HepG2 (cell line): ENCODE measurements at regions not wholly inside any gene's neighbourhood (a gene's known extent, or its start where the extent isn't known, plus 50 kb on each side); places are given as distances from the start of the nearest gene placed in this dataset.

Source experiments
- AKAP8 ChIP-seq: sonication (generic); formaldehyde crosslinking; IDR thresholded peaks from 2 replicates; pipeline ENCODE4 v1.5.1; 2020; ENCODE audit warnings: mild to moderate bottlenecking, missing genetic modification reagents
- ASH2L ChIP-seq: fragments of 300-600, 200-600 bp; sonication (generic); IDR thresholded peaks from 2 replicates; pipeline ENCODE4 v1.7.0; 2017; ENCODE audit warnings: low read depth, mild to moderate bottlenecking, moderate library complexity, mixed read lengths, low read length; ENCODE audit not compliant: insufficient read length
- CCDC6 ChIP-seq: sonication (generic); formaldehyde crosslinking; IDR thresholded peaks from 2 replicates; pipeline ENCODE4 v1.8.1; 2022; ENCODE audit warnings: mild to moderate bottlenecking, missing genetic modification reagents, moderate library complexity
- DMAP1 ChIP-seq: IDR thresholded peaks from 2 replicates; pipeline ENCODE4 v1.6.1; 2016
- FOSL2 ChIP-seq: sonication (generic); formaldehyde crosslinking; IDR thresholded peaks from 2 replicates; pipeline ENCODE4 v1.4.0; 2020; ENCODE audit warnings: missing genetic modification reagents
- HNRNPL ChIP-seq: fragments of 200-400 bp; formaldehyde crosslinking; IDR thresholded peaks from 2 replicates; pipeline ENCODE4 v1.6.1; 2017; ENCODE audit warnings: mild to moderate bottlenecking, low read depth, low read length
- HOXA9 ChIP-seq: sonication (generic); formaldehyde crosslinking; IDR thresholded peaks from 2 replicates; pipeline ENCODE4 v1.8.1; 2022; ENCODE audit warnings: missing genetic modification reagents, mild to moderate bottlenecking, moderate library complexity, borderline replicate concordance
- MAFG ChIP-seq: sonication (generic); formaldehyde crosslinking; IDR thresholded peaks from 2 replicates; pipeline ENCODE4 v1.5.1; 2020; ENCODE audit warnings: mild to moderate bottlenecking, missing genetic modification reagents
- MED13 ChIP-seq: sonication (generic); formaldehyde crosslinking; IDR thresholded peaks from 2 replicates; pipeline ENCODE4 v1.5.0; 2020; ENCODE audit warnings: missing genetic modification reagents
- MEIS2 ChIP-seq: sonication (generic); formaldehyde crosslinking; IDR thresholded peaks from 2 replicates; pipeline ENCODE4 v1.9.0; 2021; ENCODE audit warnings: mild to moderate bottlenecking, missing genetic modification reagents
- RARA ChIP-seq: IDR thresholded peaks from 2 replicates; pipeline ENCODE4 v1.6.1; 2016; ENCODE audit warnings: missing genetic modification reagents, missing compliant biosample characterization
- SMAD3 ChIP-seq: sonication (generic); formaldehyde crosslinking; IDR thresholded peaks from 2 replicates; pipeline ENCODE4 v1.4.0; 2020; ENCODE audit warnings: missing genetic modification reagents
- SUZ12 ChIP-seq: fragments of 150-350 bp; IDR thresholded peaks from 2 replicates; pipeline ENCODE4 v1.6.1; 2014; ENCODE audit warnings: low read depth, low read length
- TBX2 ChIP-seq: sonication (generic); formaldehyde crosslinking; IDR thresholded peaks from 2 replicates; pipeline ENCODE4 v1.5.0; 2020; ENCODE audit warnings: missing genetic modification reagents, mild to moderate bottlenecking, borderline replicate concordance
- ZEB1 ChIP-seq: IDR thresholded peaks from 2 replicates; pipeline ENCODE4 v1.6.1; 2012; ENCODE audit warnings: mild to moderate bottlenecking, low read depth, inconsistent platforms; ENCODE audit not compliant: insufficient replicate concordance
- ZFP41 ChIP-seq: sonication (generic); formaldehyde crosslinking; IDR thresholded peaks from 2 replicates; pipeline ENCODE4 v1.4.0; 2020; ENCODE audit warnings: mild to moderate bottlenecking, missing genetic modification reagents, borderline replicate concordance
- ZFX ChIP-seq: sonication (generic); formaldehyde crosslinking; IDR thresholded peaks from 2 replicates; pipeline ENCODE4 v1.4.0; 2020; ENCODE audit warnings: mild to moderate bottlenecking, low read depth, missing genetic modification reagents, moderate library complexity
- ZNF17 ChIP-seq: sonication (generic); formaldehyde crosslinking; IDR thresholded peaks from 2 replicates; pipeline ENCODE4 v1.5.0; 2020; ENCODE audit warnings: mild to moderate bottlenecking, missing genetic modification reagents
- ZNF260 ChIP-seq: sonication (generic); formaldehyde crosslinking; IDR thresholded peaks from 2 replicates; pipeline ENCODE4 v1.4.0; 2020; ENCODE audit warnings: missing genetic modification reagents, low read depth, mild to moderate bottlenecking, borderline replicate concordance
- ZNF343 ChIP-seq: sonication (generic); formaldehyde crosslinking; IDR thresholded peaks from 2 replicates; pipeline ENCODE4 v1.4.0; 2020; ENCODE audit warnings: mild to moderate bottlenecking, missing genetic modification reagents
- ZNF564 ChIP-seq: sonication (generic); formaldehyde crosslinking; IDR thresholded peaks from 2 replicates; pipeline ENCODE4 v1.8.1; 2023; ENCODE audit warnings: mild to moderate bottlenecking, missing genetic modification reagents
- ZNF720 ChIP-seq: sonication (generic); formaldehyde crosslinking; IDR thresholded peaks from 2 replicates; pipeline ENCODE4 v1.4.0; 2020; ENCODE audit warnings: missing genetic modification reagents
- ZNF878 ChIP-seq: sonication (generic); formaldehyde crosslinking; IDR thresholded peaks from 2 replicates; pipeline ENCODE4 v1.8.1; 2023; ENCODE audit warnings: mild to moderate bottlenecking, missing genetic modification reagents, moderate library complexity
- TF ChIP-seq, protein P1 (sequence below): sonication (generic); formaldehyde crosslinking; IDR thresholded peaks from 2 replicates; pipeline ENCODE4 v1.5.0; 2020; ENCODE audit warnings: missing genetic modification reagents, mild to moderate bottlenecking, borderline replicate concordance
- TF ChIP-seq, protein P2 (sequence below): sonication (generic); formaldehyde crosslinking; IDR thresholded peaks from 2 replicates; pipeline ENCODE4 v1.4.0; 2020; ENCODE audit warnings: missing genetic modification reagents
- TF ChIP-seq, protein P3 (sequence below): IDR thresholded peaks from 2 replicates; pipeline ENCODE4 v1.6.1; 2016; ENCODE audit warnings: mild to moderate bottlenecking, missing biosample characterization, missing genetic modification reagents

DNA sequence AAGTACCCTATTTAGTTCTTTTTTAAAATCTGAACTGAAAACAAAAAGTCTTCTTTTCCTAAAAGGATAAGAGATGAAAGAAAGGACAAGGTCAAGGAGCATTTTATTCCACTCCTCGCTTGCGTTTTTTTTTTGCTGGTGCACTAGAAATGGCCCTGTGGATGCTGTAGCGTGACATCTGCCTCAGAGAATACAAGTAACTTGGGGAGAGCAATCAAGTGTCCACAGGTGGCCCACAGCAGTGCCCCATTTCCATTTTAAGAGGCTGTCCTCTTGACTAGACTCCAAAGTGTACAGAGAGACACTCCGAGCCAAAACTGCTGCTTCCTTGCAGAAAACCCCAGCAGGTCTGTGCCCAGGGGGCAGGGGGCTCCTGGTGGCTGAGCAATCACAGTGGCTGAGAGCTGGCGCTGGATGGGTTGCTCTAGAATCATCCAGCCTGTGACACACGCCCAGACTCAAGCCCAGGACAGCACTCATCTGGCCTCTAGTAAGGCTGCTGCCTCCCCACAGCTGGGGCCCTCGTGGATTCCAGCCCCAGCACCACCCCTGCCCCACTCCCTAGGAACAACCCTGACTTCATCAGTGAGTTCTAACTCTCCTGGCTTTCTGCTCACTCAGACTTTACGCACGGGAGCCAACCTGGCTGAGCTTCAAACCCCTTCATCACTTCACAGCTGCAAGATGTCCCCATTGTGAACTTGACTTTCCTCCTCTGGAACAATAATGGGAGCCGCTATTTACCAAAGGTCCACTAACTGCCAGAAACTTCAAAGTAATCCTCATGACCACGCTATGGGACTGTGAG, 71.1 kb upstream of the SPATA12 start (continued):
- TF ChIP-seq, protein P1, sequence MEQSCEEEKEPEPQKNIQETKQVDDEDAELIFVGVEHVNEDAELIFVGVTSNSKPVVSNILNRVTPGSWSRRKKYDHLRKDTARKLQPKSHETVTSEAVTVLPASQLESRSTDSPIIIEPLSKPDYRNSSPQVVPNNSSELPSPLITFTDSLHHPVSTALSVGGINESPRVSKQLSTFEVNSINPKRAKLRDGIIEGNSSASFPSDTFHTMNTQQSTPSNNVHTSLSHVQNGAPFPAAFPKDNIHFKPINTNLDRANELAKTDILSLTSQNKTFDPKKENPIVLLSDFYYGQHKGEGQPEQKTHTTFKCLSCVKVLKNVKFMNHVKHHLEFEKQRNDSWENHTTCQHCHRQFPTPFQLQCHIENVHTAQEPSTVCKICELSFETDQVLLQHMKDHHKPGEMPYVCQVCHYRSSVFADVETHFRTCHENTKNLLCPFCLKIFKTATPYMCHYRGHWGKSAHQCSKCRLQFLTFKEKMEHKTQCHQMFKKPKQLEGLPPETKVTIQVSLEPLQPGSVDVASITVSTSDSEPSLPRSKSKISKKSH (CRISPR knock-in tag): no peak
- TF ChIP-seq ZNF564 (CRISPR knock-in tag) (no peak; the same call in 1 of the 2 replicates), TBX2 (CRISPR knock-in tag) (peak; percentile 74; the same call in 1 of the 2 replicates), DMAP1 (CRISPR knock-in tag) (no peak), AKAP8 (CRISPR knock-in tag) (no peak; the same call in 1 of the 2 replicates), MEIS2 (CRISPR knock-in tag) (0 out of 2 replicates have a peak, but pooled peaks have one; percentile 12), FOSL2 (peak; percentile 61), ZFX (CRISPR knock-in tag) (no peak), ZNF878 (CRISPR knock-in tag) (0 out of 2 replicates have a peak, but pooled peaks have one; percentile 19), ZNF343 (CRISPR knock-in tag) (0 out of 2 replicates have a peak, but pooled peaks have one; percentile 54), ZFP41 (CRISPR knock-in tag) (no peak), CCDC6 (CRISPR knock-in tag) (0 out of 2 replicates have a peak, but pooled peaks have one; percentile 40), ASH2L (no peak), ZNF260 (CRISPR knock-in tag) (no peak), ZNF17 (no peak), SUZ12 (no peak), ZNF720 (CRISPR knock-in tag) (no peak), ZEB1 (peak; percentile 14), SMAD3 (CRISPR knock-in tag) (no peak), MAFG (CRISPR knock-in tag) (no peak), HNRNPL (0 out of 2 replicates have a peak, but pooled peaks have one; percentile 15), HOXA9 (0 out of 2 replicates have a peak, but pooled peaks have one; percentile 33), RARA (CRISPR knock-in tag) (peak; percentile 93), MED13 (no peak)
- TF ChIP-seq, protein P2, sequence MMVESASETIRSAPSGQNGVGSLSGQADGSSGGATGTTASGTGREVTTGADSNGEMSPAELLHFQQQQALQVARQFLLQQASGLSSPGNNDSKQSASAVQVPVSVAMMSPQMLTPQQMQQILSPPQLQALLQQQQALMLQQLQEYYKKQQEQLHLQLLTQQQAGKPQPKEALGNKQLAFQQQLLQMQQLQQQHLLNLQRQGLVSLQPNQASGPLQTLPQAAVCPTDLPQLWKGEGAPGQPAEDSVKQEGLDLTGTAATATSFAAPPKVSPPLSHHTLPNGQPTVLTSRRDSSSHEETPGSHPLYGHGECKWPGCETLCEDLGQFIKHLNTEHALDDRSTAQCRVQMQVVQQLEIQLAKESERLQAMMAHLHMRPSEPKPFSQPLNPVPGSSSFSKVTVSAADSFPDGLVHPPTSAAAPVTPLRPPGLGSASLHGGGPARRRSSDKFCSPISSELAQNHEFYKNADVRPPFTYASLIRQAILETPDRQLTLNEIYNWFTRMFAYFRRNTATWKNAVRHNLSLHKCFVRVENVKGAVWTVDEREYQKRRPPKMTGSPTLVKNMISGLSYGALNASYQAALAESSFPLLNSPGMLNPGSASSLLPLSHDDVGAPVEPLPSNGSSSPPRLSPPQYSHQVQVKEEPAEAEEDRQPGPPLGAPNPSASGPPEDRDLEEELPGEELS (CRISPR knock-in tag): 0 out of 2 replicates have a peak, but pooled peaks have one; percentile 19
- TF ChIP-seq, protein P3, sequence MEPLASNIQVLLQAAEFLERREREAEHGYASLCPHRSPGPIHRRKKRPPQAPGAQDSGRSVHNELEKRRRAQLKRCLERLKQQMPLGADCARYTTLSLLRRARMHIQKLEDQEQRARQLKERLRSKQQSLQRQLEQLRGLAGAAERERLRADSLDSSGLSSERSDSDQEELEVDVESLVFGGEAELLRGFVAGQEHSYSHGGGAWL: 0 out of 2 replicates have a peak, but pooled peaks have one; percentile 28
